Endometrium (tissue), 2 donors: ENCODE measurements at regions not wholly inside any gene's neighbourhood (a gene's known extent, or its start where the extent isn't known, plus 50 kb on each side); places are given as distances from the start of the nearest gene placed in this dataset.
"Not testable (repeated sequence)": the region's sequence is repeated elsewhere in the genome, so short reads cannot be mapped to it uniquely, and the experiment has no call there.

Source experiments
- FAIRE-seq: peaks from 2 replicates; lab custom pipeline; 2012; peaks lifted over from hg19 to GRCh38; lab: Jason Lieb, UNC
- donor health status: control.
- donor health status: control.

GRCh38 chr6:21772477-21772876, 178.9 kb downstream of the SOX4 start:
- FAIRE-seq, result no peak

DNA sequence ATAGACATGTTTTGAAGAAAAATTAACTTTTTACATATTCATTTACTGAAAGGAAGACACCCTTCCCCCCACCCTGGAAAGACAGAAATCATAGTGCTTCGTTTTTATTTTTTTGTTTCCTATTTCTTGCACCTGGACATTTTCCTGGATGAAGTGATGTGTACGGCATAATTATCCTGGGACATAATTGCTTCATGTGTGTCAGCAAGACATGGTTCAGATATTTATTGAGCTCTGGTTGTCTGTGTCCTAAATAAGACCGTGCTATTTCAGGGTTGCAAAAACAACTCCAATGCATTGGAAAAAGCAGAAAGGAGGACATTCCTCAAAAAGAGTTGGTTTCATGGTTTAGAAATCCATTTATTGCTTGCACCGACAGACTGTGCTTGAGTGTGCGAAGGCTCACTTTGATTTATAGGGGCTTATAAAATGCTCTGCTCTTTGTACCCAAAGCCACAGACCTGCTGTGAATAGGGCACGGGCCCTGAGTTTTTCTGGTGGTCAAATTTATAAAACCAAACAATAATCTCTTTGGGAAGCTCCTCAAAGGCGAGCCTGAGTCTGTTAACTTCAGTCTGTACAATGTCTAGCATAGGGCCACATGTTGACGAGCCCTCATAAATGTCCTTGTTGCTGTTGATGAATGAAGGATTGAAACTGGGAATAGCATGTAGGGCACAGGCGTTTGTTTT, 179.5 kb downstream of the SOX4 start:
- peak; percentile 53 for FAIRE-seq

DNA sequence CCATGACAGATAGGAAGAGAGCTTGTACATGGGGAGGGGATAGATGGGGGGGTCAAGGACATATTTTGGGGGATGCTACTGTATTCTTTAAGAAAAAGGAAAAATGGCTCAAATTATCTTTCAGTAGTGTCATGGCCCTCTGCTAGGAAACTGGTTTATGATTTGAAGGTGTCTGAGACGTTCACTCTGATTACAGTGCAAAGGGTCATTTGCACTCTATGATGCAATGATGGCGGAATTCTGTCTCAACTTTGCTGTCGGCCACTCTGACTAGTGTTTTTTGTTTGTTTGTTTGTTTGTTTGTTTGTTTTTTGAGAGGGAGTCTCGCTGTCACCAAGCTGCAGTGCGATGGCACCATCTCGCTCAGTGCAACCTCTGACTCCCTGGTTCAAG, 180.0 kb downstream of the SOX4 start:
- no peak for FAIRE-seq

GRCh38 chr6:21777846-21778245, 184.3 kb downstream of the SOX4 start:
- no peak for FAIRE-seq

GRCh38 chr6:21780141-21780540, 186.6 kb downstream of the SOX4 start:
- FAIRE-seq, result peak; percentile 93

GRCh38 chr6:21780679-21781078, 187.1 kb downstream of the SOX4 start:
- peak; percentile 90 for FAIRE-seq

GRCh38 chr6:21781128-21781527, 187.6 kb downstream of the SOX4 start:
- FAIRE-seq, result no peak

DNA sequence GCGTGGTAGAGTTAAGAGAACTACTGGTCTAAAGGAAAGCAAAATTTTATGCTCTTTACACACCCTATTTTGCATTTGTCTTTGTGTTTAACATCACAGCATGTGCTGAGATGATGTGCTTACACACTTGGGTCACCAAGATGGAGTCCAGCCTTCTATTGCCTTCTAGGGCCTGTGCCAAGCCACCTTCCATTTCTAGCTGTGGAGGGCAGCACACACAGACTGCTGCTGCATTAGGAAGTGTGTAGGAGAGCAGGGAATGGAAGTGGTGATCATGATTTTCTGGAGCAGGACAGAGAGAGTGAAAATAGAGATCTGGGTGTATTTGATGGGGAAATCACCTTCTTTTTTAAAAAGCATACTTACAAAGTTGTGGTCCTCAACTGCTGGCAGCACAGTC, 191.6 kb downstream of the SOX4 start:
- no peak for FAIRE-seq

DNA sequence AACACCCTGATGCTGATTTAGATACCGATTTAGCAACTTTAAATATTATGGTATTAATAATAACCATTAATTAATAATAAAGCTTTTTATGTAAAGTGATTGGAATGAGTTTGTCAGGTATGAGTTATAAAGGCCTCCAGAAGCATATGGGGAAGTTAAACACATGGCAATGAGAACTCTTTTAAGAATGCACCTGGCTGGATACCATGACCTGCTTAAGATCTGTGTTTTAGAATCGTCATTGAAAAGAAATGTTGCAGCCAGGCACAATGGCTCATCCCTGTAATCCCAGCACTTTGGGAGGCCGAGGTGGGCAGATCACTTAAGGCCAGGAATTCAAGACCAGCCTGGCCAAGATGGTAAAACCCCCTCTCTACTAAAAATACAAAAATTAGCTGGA, 197.5 kb downstream of the SOX4 start:
- no peak for FAIRE-seq

- FAIRE-seq, result no peak
Measured at GRCh38 chr6:21791581-21791980, 198.0 kb downstream of the SOX4 start.

- no peak for FAIRE-seq
Measured at GRCh38 chr6:21792177-21792576, 198.6 kb downstream of the SOX4 start.

DNA sequence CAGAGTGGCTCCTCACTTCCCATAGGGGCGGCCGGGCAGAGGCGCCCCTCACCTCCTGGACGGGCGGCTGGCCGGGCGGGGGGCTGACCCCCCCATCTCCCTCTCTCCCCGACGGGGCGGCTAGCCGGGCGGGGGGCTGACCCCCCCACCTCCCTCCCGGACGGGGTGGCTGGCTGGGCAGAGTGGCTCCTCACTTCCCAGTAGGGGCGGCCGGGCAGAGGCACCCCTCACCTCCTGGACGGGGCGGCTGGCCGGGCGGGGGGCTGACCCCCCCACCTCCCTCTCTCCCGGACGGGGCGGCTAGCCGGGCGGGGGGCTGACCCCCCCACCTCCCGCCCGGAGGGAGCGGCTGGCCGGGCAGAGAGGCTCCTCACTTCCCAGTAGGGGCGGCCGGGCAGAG, 203.4 kb downstream of the SOX4 start:
- FAIRE-seq, result not testable (repeated sequence)

GRCh38 chr6:21798468-21798867, 204.9 kb downstream of the SOX4 start:
- no peak for FAIRE-seq

GRCh38 chr6:21800330-21800729, 206.8 kb downstream of the SOX4 start:
- no peak for FAIRE-seq

- no peak for FAIRE-seq
Measured at GRCh38 chr6:21800948-21801438, 207.4 kb downstream of the SOX4 start.

DNA sequence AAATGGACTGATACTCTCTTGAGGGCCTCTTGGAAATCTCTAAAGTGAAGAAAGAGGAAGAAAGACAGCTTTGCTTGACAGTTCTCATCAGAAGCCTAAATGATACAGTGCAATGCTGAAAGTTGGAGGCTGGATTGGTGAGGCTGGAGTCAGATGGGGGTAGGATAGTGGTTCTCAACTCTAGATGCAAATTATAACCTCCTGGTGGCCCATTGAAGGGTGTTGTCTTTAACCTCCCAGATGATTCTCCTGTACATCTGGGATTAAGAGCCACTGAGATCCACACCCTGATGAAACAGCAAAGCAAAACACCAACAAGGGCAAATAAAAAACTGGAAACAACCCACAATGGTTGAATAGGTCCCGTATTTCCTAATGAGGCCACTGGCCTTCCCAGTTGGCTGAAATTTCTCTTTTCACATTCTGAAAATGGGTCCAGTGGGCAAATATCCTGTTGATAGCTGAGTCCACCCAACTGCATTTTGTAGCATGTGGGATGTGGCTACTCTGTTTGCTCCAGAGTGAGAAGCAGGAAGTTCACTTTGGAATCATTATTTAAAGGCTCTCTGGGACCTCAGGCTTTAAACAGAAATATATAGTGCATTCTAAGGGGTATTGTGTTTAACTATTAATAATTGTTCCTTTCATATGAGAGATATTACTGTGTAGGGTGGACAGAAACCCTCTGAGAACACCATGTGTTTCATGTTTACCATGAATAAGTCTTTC, 208.1 kb downstream of the SOX4 start:
- no peak for FAIRE-seq

DNA sequence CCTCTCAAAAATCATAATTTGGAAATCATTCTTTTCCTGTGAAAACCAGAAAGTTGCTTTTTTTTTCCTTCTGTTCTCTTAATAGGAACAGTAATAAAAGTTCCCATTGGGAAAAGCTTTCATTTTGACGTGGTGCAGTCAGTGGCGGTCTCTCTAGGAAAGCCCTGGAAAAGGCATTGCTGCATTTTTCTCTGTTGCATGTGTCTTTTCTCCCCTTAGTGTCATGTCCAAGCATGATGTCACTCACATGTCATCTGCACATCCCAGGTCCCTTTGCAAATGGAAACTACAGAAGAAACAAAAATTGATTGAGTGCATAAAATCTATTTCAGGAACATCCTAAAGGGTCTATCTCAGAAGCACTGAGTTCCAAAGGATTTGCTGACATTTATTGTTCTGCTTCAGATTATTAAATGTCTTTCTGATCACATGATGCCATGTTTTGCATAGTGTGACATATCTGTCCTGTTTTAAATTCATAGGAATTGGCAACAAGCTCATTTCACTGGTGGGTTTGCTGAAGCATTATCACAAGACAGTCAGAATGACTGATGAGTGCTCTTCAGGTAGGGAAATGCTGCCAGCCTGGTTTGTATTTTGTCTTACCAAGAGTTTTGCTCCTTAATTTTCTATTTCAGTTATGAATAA, 208.7 kb downstream of the SOX4 start:
- FAIRE-seq, result no peak

- no peak for FAIRE-seq
Measured at GRCh38 chr6:21804941-21805610, 211.5 kb downstream of the SOX4 start.

- FAIRE-seq, result no peak
Measured at GRCh38 chr6:21807299-21808044, 213.9 kb downstream of the SOX4 start.

DNA sequence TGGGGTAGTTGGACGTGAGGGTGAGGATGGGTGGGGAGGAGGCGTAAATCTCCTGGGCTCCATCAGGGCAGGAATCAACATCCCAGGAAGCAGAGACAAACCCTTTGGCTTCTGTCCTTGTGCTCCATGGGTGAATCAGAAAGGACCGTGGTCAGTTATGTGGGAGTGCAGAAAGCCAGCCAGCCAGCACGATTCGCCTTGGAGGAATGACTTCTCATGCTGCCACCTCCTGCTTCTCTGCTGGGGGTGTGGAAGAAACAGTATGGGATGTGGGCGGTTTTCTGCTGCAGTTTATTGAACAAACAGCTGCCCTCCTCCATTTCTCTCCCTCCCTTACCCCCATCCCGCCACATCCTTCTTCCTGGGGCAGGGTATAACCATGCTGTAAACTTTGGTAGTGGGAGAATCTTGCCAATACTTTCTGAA, 214.5 kb downstream of the SOX4 start:
- no peak for FAIRE-seq

- no peak for FAIRE-seq
Measured at GRCh38 chr6:21808551-21809242, 215.1 kb downstream of the SOX4 start.
